ENCODE measurements at regions not wholly inside any gene's neighbourhood (a gene's known extent, or its start where the extent isn't known, plus 50 kb on each side); places are given as distances from the start of the nearest gene placed in this dataset.
"Not testable (repeated sequence)": the region's sequence is repeated elsewhere in the genome, so short reads cannot be mapped to it uniquely, and the experiment has no call there.

GRCh38 chr5:34154988-34155387, 112.0 kb upstream of the C1QTNF3 start:
- not testable (repeated sequence) for TF ChIP-seq CTCF (IDR thresholded peaks at IDR 0.05; ENCODE audit: extremely low read depth in 1 of 2, insufficient read depth in 1 of 2, low read depth in 1 of 2, low read length in 2 of 2); POLR2A (IDR thresholded peaks at IDR 0.05; ENCODE audit: low read depth, low read length); POLR2AphosphoS5 (IDR thresholded peaks at IDR 0.05; ENCODE audit: insufficient read depth, low read depth, low read length); EZH2 (IDR thresholded peaks at IDR 0.05; ENCODE audit: borderline replicate concordance, low read depth, low read length, severe bottlenecking); GATA2 (IDR thresholded peaks at IDR 0.05; ENCODE audit: insufficient read depth, insufficient read length, low read depth, low read length)
